Pancreas (tissue), 10 donors: ENCODE measurements at regions not wholly inside any gene's neighbourhood (a gene's known extent, or its start where the extent isn't known, plus 50 kb on each side); places are given as distances from the start of the nearest gene placed in this dataset.

Experiments used
- ATAC-seq, 4 donors: fragments of 200-7000 bp; cut with Tn5 transposase; one replicate each; pipeline versions ENCODE4 v1.8.0 to v1.9.1; 2020; ENCODE audit warnings: mild to moderate bottlenecking in 4 of 4, moderate library complexity in 4 of 4
- DNase-seq, 6 donors: peaks; one replicate each; pipeline ENCODE4 v3.0.0-alpha.2; 2020
- FAIRE-seq: peaks from 2 replicates; lab custom pipeline; 2012; peaks lifted over from hg19 to GRCh38; lab: Jason Lieb, UNC
- H3K27ac ChIP-seq, 4 donors: fragments of 200-600 bp; sonication (generic); 1 replicate in 3 of 4; 2 replicates in 1 of 4; pipeline versions ENCODE4 v1.5.0 to v1.8.0; 2020
- H3K27me3 ChIP-seq, 4 donors: fragments of 200-600 bp; one replicate each; pipeline ENCODE4 v1.8.0; 2021
- H3K36me3 ChIP-seq, 3 donors: fragments of 200-600 bp; sonication (generic) in 1 of 3; one replicate each; pipeline versions ENCODE4 v1.5.0 to v1.8.0; 2020 to 2021
- H3K4me1 ChIP-seq, 3 donors: fragments of 200-600 bp; one replicate each; pipeline ENCODE4 v1.8.0; 2021
- H3K4me3 ChIP-seq, 4 donors: fragments of 200-600 bp; sonication (generic) in 2 of 4; one replicate each; pipeline versions ENCODE4 v1.5.0 to v1.8.0; 2020 to 2021
- H3K9me3 ChIP-seq, 4 donors: fragments of 200-600 bp; one replicate each; pipeline ENCODE4 v1.8.0; 2021
- CTCF ChIP-seq, 4 donors: fragments of 200-600 bp; sonication (generic) in 3 of 4; IDR thresholded peaks; one replicate each; pipeline versions ENCODE4 v1.5.0 to v1.8.0; 2021; ENCODE audit warnings: antibody characterized with exemption in 4 of 4
- WGBS, 2 donors: extraction: QIAGEN DNeasy Blood & Tissue Kit; methylation state at CpG; one replicate each; pipeline ENCODE4 v1.1.7; 2013; 5-methylcytosine and 5-hydroxymethylcytosine counted together
- intact Hi-C, 3 donors: fragments of 100-400 bp; cut with DNase I; formaldehyde crosslinking; loops; one replicate each; pipeline versions ENCODE4 v1.11.1 to v1.14.2; 2022
- donor health status: healthy with polysubstance abuse.
- donor health status: DM: no; HTN: no; CAD: no; lungs with moderate emphysema.
- donor health status: DM: no; HTN: no; CAD: no.
- donor health status: control.
- donor health status: control.
- donor health status: Bipolar disorder and iron deficiency.
- donor health status: DM: yes; HTN: yes; CAD: no.
- donor health status: DM: no; HTN: no; CAD: no.
- donor health status: DM: no; HTN: no; CAD: no.
- donor health status: DM: yes; HTN: yes; CAD: no.

DNA sequence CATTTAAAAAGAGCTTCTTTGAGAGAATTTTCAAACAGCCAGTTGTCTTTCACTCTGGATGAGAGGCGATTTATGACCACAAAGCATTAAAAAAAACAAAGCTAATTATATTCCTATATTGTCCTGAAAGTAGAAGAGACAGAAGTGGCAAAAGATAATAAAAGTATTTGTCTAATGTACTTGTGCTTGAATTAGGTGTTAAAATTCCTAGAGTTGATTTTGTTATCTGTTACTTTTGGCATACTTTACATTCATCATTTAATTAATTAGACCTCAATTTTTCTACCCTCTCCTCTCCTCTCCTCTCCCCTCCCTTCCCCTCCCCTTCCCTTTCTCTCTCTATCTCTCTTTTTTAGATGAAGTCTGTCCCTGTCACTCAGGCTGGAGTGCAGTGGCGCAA, 635.1 kb upstream of the ZNF385D start:
- Histone ChIP-seq H3K27me3 (no peaks in the 10 kb centered on the region), H3K4me3 (no peak overlapping the region), H3K36me3 (no peaks in the 10 kb centered on the region), H3K9me3 (no peaks in the 10 kb centered on the region), H3K4me1 (no peaks in the 10 kb centered on the region), H3K27ac (no peak overlapping the region)
- intact Hi-C loops: no loop called here
- FAIRE-seq (no peak), DNase-seq (no peak), ATAC-seq (no peak)
- 64 to 66% methylated on average over 2 of the region's 2 CpGs for WGBS, 2 donors
- TF ChIP-seq CTCF (IDR thresholded peaks at IDR 0.05): no peak

- intact Hi-C loops: no loop called here
Observed at GRCh38 chr3:22392286-22392685, 641.3 kb upstream of the ZNF385D start.

DNA sequence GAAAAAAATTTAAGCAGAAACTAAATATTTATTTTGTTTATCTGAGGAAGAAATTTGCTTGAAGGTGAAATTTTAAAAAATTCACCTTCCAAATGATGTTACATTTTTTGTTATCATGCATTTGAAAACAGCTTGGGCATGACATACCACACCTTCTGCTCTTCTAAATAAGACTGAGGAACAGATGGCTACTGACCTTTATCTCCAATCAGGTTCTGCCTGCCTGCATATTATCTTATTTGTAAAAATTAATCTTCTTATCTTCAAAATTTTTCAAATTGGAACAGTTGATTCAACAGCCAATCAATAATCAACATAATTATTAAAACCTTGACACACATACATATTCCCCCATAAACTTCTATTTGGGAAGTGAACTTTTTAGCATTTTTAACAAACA, 641.8 kb upstream of the ZNF385D start:
- DNase-seq (no peak), ATAC-seq (no peak), FAIRE-seq (no peak)
- TF ChIP-seq CTCF (IDR thresholded peaks at IDR 0.05): no peak
- Histone ChIP-seq H3K27ac (no peak overlapping the region), H3K36me3 (no peaks in the 10 kb centered on the region), H3K4me1 (no peaks in the 10 kb centered on the region), H3K27me3 (no peaks in the 10 kb centered on the region), H3K9me3 (no peaks in the 10 kb centered on the region), H3K4me3 (no peak overlapping the region)
- intact Hi-C loops: no loop called here

More at GRCh38 chr3:22392286-22392685, 641.3 kb upstream of the ZNF385D start:
- H3K36me3 ChIP-seq: no peaks in the 10 kb centered on the region
- H3K27me3 ChIP-seq: no peaks in the 10 kb centered on the region
- no peaks in the 10 kb centered on the region for H3K9me3 ChIP-seq
- no peak overlapping the region for H3K27ac ChIP-seq
- TF ChIP-seq CTCF (IDR thresholded peaks at IDR 0.05): no peak
- WGBS, 2 donors: 11 to 14% methylated on average over 2 of the region's 2 CpGs
- FAIRE-seq (no peak), ATAC-seq (no peak), DNase-seq (no peak)
- H3K4me1 ChIP-seq: no peaks in the 10 kb centered on the region
- H3K4me3 ChIP-seq: no peak overlapping the region

DNA sequence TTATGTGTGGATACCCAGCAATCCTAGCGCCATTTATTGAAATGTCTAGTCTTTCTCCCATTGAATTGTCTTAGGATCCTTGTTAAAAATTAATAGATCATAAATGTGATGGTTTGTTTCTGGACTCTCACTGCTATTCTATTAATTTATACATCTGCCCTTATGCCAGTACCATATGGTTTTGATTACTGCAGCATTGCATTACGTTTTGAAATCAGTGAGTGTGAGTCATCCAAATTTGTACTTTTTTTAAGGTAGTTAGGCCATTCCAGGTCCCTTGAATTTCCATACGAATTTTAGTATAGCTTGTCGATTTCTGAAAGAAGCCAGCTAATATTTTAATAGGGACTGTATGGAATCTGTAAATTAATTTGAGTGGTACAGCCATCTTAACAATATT, 648.6 kb upstream of the ZNF385D start:
- H3K9me3 ChIP-seq: no peaks in the 10 kb centered on the region
- WGBS, 2 donors: 47 to 61% methylated on average over 4 of the region's 4 CpGs
- DNase-seq: no peak
- no peak for FAIRE-seq
- H3K4me1 ChIP-seq: no peaks in the 10 kb centered on the region
- intact Hi-C loops: no loop called here
- no peak overlapping the region for H3K27ac ChIP-seq
- no peak overlapping the region for H3K4me3 ChIP-seq
- TF ChIP-seq CTCF (IDR thresholded peaks at IDR 0.05): no peak
- H3K27me3 ChIP-seq: no peaks in the 10 kb centered on the region
- no peak for ATAC-seq
- H3K36me3 ChIP-seq: no peaks in the 10 kb centered on the region

DNA sequence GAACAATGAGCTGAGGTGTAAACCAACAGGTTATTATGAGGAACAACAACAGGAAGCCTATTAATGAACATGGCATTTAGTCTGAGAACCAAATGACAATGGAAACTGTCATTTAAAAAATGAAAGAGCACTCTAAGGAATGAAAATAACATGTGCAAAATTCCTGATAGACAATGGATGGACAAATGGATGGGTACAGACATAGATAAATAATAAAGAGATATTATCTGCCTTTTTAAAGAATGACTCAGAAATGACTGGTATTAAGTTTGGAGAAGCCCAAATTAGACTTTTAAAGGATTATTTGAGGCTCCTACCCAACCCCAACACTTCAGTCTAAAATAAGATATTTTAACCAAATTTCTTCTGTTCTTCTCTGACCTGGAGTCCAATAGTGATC, 650.5 kb upstream of the ZNF385D start:
- Histone ChIP-seq H3K4me1 (no peaks in the 10 kb centered on the region), H3K36me3 (no peaks in the 10 kb centered on the region), H3K27ac (no peak overlapping the region), H3K27me3 (no peaks in the 10 kb centered on the region), H3K9me3 (no peaks in the 10 kb centered on the region), H3K4me3 (no peak overlapping the region)
- no peak for TF ChIP-seq CTCF (IDR thresholded peaks at IDR 0.05)
- ATAC-seq (no peak), FAIRE-seq (no peak), DNase-seq (no peak)
- intact Hi-C loops: no loop called here
